H9 (cell line): ENCODE measurements at regions not wholly inside any gene's neighbourhood (a gene's known extent, or its start where the extent isn't known, plus 50 kb on each side); places are given as distances from the start of the nearest gene placed in this dataset.

Experiments
- DNase-seq: peaks from one replicate; pipeline ENCODE4 v3.0.0-alpha.2; 2017
- H2AFZ ChIP-seq: one replicate; pipeline ENCODE4 v1.6.1; 2013; ENCODE audit warnings: mild to moderate bottlenecking, low read length, control low read depth, moderate library complexity
- H2AK5ac ChIP-seq: 2 replicates; pipeline ENCODE4 v1.6.1; 2013; ENCODE audit warnings: low read length, control low read depth, mixed read lengths; ENCODE audit not compliant: insufficient read length
- H2BK120ac ChIP-seq: one replicate; pipeline ENCODE4 v1.6.1; 2013; ENCODE audit warnings: low read depth, mild to moderate bottlenecking, low read length, control low read depth, inconsistent platforms; ENCODE audit not compliant: poor library complexity, severe bottlenecking
- H2BK12ac ChIP-seq: 2 replicates; pipeline ENCODE4 v1.6.1; 2013; ENCODE audit warnings: low read length, control low read depth, mixed read lengths, low read depth; ENCODE audit not compliant: insufficient read length
- H2BK15ac ChIP-seq: 2 replicates; pipeline ENCODE4 v1.6.1; 2013; ENCODE audit warnings: low read depth, low read length, control low read depth
- H2BK20ac ChIP-seq: one replicate; pipeline ENCODE4 v1.6.1; 2013; ENCODE audit warnings: low read depth, mild to moderate bottlenecking, low read length, control low read depth, inconsistent platforms; ENCODE audit not compliant: poor library complexity, severe bottlenecking
- H2BK5ac ChIP-seq: 2 replicates; pipeline ENCODE4 v1.6.1; 2013; ENCODE audit warnings: low read length, control low read depth, mixed read lengths; ENCODE audit not compliant: insufficient read length
- H3K14ac ChIP-seq: 2 replicates; pipeline ENCODE4 v1.6.1; 2013; ENCODE audit warnings: low read length, control low read depth; ENCODE audit not compliant: insufficient read depth
- H3K18ac ChIP-seq: 2 replicates; pipeline ENCODE4 v1.6.1; 2013; ENCODE audit warnings: low read depth, mild to moderate bottlenecking, mixed read lengths, low read length, control low read depth; ENCODE audit not compliant: insufficient read length
- H3K23ac ChIP-seq: 2 replicates; pipeline ENCODE4 v1.6.1; 2013; ENCODE audit warnings: low read length, control low read depth, mixed read lengths, low read depth; ENCODE audit not compliant: insufficient read length
- H3K23me2 ChIP-seq: 2 replicates; pipeline ENCODE4 v1.6.1; 2013; ENCODE audit warnings: low read depth, mild to moderate bottlenecking, mixed read lengths, low read length, control low read depth; ENCODE audit not compliant: insufficient read length, poor library complexity, severe bottlenecking
- H3K27ac ChIP-seq: 2 replicates; pipeline ENCODE4 v1.5.1; 2013; ENCODE audit warnings: low read length, control low read depth, mixed read lengths, low read depth; ENCODE audit not compliant: insufficient read length
- H3K27me3 ChIP-seq: 2 replicates; pipeline ENCODE4 v1.6.1; 2013; ENCODE audit warnings: low read length, control low read depth, inconsistent platforms; ENCODE audit not compliant: insufficient read depth
- H3K4ac ChIP-seq: 2 replicates; pipeline ENCODE4 v1.6.1; 2013; ENCODE audit warnings: low read depth, mild to moderate bottlenecking, control low read depth, inconsistent platforms, low read length, moderate library complexity
- H3K4me1 ChIP-seq: 2 replicates; pipeline ENCODE4 v1.6.1; 2013; ENCODE audit warnings: low read length, control low read depth, inconsistent platforms; ENCODE audit not compliant: insufficient read depth
- H3K4me2 ChIP-seq: 2 replicates; pipeline ENCODE4 v1.6.1; 2013; ENCODE audit warnings: low read length, control low read depth, mixed read lengths; ENCODE audit not compliant: insufficient read length, insufficient read depth
- H3K56ac ChIP-seq: 2 replicates; pipeline ENCODE4 v1.6.1; 2013; ENCODE audit warnings: low read depth, mild to moderate bottlenecking, mixed read lengths, low read length, control low read depth; ENCODE audit not compliant: insufficient read length
- H3K79me1 ChIP-seq: 2 replicates; pipeline ENCODE4 v1.6.1; 2013; ENCODE audit warnings: low read depth, mild to moderate bottlenecking, moderate library complexity, low read length, control low read depth, inconsistent platforms; ENCODE audit not compliant: insufficient read depth, poor library complexity, severe bottlenecking
- H3K79me2 ChIP-seq: 2 replicates; pipeline ENCODE4 v1.6.1; 2013; ENCODE audit warnings: low read length, control low read depth, inconsistent platforms; ENCODE audit not compliant: insufficient read depth
- H3K9ac ChIP-seq: 2 replicates; pipeline ENCODE4 v1.6.1; 2013; ENCODE audit warnings: low read length, control low read depth, mixed read lengths; ENCODE audit not compliant: insufficient read length; ENCODE audit errors: extremely low read depth
- H3K9me3 ChIP-seq: one replicate; pipeline ENCODE4 v1.6.1; 2013; ENCODE audit warnings: low read depth, low read length, inconsistent platforms; ENCODE audit not compliant: control insufficient read depth
- H3T11ph ChIP-seq: one replicate; pipeline ENCODE4 v1.6.1; 2013; ENCODE audit warnings: mild to moderate bottlenecking, low read length, control low read depth, inconsistent platforms
- H4K20me1 ChIP-seq: one replicate; pipeline ENCODE4 v1.6.1; 2013; ENCODE audit not compliant: control insufficient read depth, insufficient read length, insufficient read depth
- H4K5ac ChIP-seq: 2 replicates; pipeline ENCODE4 v1.6.1; 2013; ENCODE audit warnings: low read depth, mild to moderate bottlenecking, mixed read lengths, low read length, control low read depth; ENCODE audit not compliant: insufficient read length
- H4K8ac ChIP-seq: replicated peaks from 2 replicates; pipeline ENCODE4 v1.6.1; 2013; ENCODE audit warnings: low read length, control low read depth, mixed read lengths, low read depth; ENCODE audit not compliant: insufficient read length
- H4K91ac ChIP-seq: 2 replicates; pipeline ENCODE4 v1.6.1; 2013; ENCODE audit warnings: low read depth, mild to moderate bottlenecking, moderate library complexity, mixed read lengths, low read length, control low read depth; ENCODE audit not compliant: insufficient read length
- H3K27ac Mint-ChIP-seq, 3 experiments: 2 replicates in 2 of 3; 3 replicates in 1 of 3; pipeline ENCODE4 v1.8.0; 2020 to 2021; ENCODE audit warnings: mixed read lengths in 3 of 3, mild to moderate bottlenecking in 1 of 3, moderate library complexity in 1 of 3
- H3K27me3 Mint-ChIP-seq: 2 replicates; pipeline ENCODE4 v1.8.0; 2021; ENCODE audit warnings: low read depth, mild to moderate bottlenecking, moderate library complexity, mixed read lengths
- H3K36me3 Mint-ChIP-seq, 3 experiments: 2 replicates in 2 of 3; 3 replicates in 1 of 3; pipeline ENCODE4 v1.8.0; 2020 to 2021; ENCODE audit warnings: low read depth in 3 of 3, mixed read lengths in 3 of 3; ENCODE audit not compliant: insufficient read depth in 1 of 3
- H3K4me1 Mint-ChIP-seq, 2 experiments: 2 replicates each; pipeline ENCODE4 v1.8.0; 2020; ENCODE audit warnings: mixed read lengths in 2 of 2
- H3K4me3 Mint-ChIP-seq, 2 experiments: 2 replicates in 1 of 2; 3 replicates in 1 of 2; pipeline ENCODE4 v1.8.0; 2020 to 2021; ENCODE audit warnings: mild to moderate bottlenecking in 2 of 2, mixed read lengths in 2 of 2, moderate library complexity in 1 of 2
- H3K9me3 Mint-ChIP-seq, 2 experiments: 2 replicates in 1 of 2; 3 replicates in 1 of 2; pipeline ENCODE4 v1.8.0; 2020; ENCODE audit warnings: mild to moderate bottlenecking in 2 of 2, mixed read lengths in 2 of 2, moderate library complexity in 1 of 2
- CTCF ChIP-seq: fragments of 200-600 bp; sonication (generic); conservative IDR thresholded peaks from 3 replicates; pipeline ENCODE4 v1.8.0; 2021; ENCODE audit warnings: antibody characterized with exemption, mild to moderate bottlenecking
- WGBS: extraction: QIAGEN DNeasy Blood & Tissue Kit; methylation state at CpG from one replicate; pipeline ENCODE4 v1.1.7; 2013; ENCODE audit warnings: missing lambda C conversion rate, low lambda C conversion rate, mixed read lengths; ENCODE audit not compliant: insufficient read length; ENCODE audit errors: extremely low coverage; 5-methylcytosine and 5-hydroxymethylcytosine counted together

- Histone ChIP-seq H2AFZ (no peak overlapping the region), H3K18ac (no peak overlapping the region), H2AK5ac (no peak overlapping the region), H3T11ph (no peak overlapping the region), H2BK120ac (no peak overlapping the region), H2BK15ac (no peak overlapping the region), H3K79me1 (no peaks in the 10 kb centered on the region), H3K14ac (no peak overlapping the region), H4K91ac (no peak overlapping the region), H3K9me3 (no peaks in the 10 kb centered on the region), H3K23me2 (no peaks in the 10 kb centered on the region), H3K4me2 (no peak overlapping the region), H2BK5ac (no peak overlapping the region), H4K20me1 (no peaks in the 10 kb centered on the region), H4K5ac (no peak overlapping the region), H3K27ac (no peak overlapping the region), H3K79me2 (no peaks in the 10 kb centered on the region), H3K56ac (no peak overlapping the region), H2BK12ac (no peak overlapping the region), H2BK20ac (no peak overlapping the region), H3K23ac (no peak overlapping the region), H4K8ac (no peak overlapping the region), H3K27me3 (no peaks in the 10 kb centered on the region), H3K4me1 (no peaks in the 10 kb centered on the region), H3K4ac (no peak overlapping the region), H3K9ac (no peak overlapping the region)
- H3K9me3 Mint-ChIP-seq, result peaks cover 56 to 59% of the 10 kb centered on the region in 2 experiments
- H3K36me3 Mint-ChIP-seq, result peaks cover 0 to 4% (median 2%) of the 10 kb centered on the region in 3 experiments; a peak in 4 of 7 replicates
- no peak for TF ChIP-seq CTCF
- DNase-seq, result no peak
- H3K4me1 Mint-ChIP-seq, result peaks cover 10 to 12% of the 10 kb centered on the region in 2 experiments
- no peak overlapping the region for H3K4me3 Mint-ChIP-seq
- H3K27me3 Mint-ChIP-seq, result no peaks in the 10 kb centered on the region
- no CpG with 5 or more reads among the region's 9 CpGs for WGBS
- peak overlapping the region in 2 of 3 experiments; percentile 11 to 52; a peak in 2 of 7 replicates for H3K27ac Mint-ChIP-seq
Measured at GRCh38 chrX:143306991-143307937, 210.0 kb downstream of the SPANXN3 start.
